ENCODE measurements at regions not wholly inside any gene's neighbourhood (a gene's known extent, or its start where the extent isn't known, plus 50 kb on each side); places are given as distances from the start of the nearest gene placed in this dataset.

DNA sequence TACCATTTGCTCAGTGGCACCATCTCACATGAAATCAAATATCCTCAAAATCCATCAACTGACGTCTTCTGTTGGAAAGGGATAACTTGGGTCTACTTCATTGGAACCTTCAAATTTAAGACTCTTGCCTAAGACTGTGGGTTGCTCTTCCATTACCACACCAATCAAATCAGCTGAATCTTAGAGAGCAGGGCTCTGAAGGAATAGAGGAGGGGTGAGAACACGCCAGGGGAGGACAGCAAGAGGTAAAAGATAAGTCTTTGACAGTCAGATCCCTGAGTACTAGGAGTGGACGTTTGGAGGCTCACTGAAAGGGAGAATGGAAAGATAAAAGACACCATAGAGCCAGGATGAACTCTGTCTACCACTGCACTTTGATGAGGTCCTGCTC lies 107.5 kb downstream of the CCDC71L start:
- no peak overlapping the region for H3K27ac ChIP-seq
- TF ChIP-seq ZFX (IDR thresholded peaks at IDR 0.05; ENCODE audit: borderline replicate concordance) = no peak
- TF ChIP-seq, protein P1, sequence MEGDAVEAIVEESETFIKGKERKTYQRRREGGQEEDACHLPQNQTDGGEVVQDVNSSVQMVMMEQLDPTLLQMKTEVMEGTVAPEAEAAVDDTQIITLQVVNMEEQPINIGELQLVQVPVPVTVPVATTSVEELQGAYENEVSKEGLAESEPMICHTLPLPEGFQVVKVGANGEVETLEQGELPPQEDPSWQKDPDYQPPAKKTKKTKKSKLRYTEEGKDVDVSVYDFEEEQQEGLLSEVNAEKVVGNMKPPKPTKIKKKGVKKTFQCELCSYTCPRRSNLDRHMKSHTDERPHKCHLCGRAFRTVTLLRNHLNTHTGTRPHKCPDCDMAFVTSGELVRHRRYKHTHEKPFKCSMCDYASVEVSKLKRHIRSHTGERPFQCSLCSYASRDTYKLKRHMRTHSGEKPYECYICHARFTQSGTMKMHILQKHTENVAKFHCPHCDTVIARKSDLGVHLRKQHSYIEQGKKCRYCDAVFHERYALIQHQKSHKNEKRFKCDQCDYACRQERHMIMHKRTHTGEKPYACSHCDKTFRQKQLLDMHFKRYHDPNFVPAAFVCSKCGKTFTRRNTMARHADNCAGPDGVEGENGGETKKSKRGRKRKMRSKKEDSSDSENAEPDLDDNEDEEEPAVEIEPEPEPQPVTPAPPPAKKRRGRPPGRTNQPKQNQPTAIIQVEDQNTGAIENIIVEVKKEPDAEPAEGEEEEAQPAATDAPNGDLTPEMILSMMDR (IDR thresholded peaks at IDR 0.05) = no peak

DNA sequence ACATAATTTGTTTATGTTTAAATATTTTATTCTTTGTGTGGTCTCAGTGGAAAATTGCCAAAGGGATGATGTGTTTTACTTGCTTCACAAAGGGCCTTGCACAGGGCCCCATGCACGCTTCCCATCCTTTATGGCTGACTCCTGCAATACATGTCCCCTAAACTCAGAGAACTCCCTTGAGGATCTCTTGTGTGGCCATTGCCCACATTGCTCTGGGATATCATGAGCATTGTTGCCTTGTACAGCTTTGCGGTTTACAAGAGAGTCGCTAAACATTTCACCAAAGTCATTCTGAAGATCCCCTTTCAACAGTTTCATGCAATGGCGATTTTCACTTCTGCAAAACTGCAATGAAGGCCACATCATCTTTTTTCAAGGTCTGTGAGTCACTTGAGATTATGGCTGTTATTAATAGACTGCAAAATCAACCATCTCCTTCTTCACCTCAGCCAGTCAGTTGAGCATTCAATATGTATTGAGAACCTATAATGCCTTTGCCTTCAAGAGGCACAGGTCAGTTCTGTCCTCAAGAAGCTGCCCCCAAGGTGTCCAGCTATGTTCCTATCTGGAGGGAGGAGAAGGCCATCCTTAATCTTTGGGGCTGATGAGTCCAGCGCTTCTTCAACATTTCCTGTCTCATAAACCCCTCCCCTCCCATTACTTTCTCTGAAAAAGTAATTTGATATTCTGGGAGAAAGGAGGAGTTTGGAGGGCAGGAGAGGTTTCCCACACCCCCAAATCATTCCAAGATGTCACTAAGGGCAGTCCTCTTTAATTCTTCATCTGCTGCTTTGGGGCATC lies 108.1 kb downstream of the CCDC71L start:
- H3K27ac ChIP-seq = no peak overlapping the region

DNA sequence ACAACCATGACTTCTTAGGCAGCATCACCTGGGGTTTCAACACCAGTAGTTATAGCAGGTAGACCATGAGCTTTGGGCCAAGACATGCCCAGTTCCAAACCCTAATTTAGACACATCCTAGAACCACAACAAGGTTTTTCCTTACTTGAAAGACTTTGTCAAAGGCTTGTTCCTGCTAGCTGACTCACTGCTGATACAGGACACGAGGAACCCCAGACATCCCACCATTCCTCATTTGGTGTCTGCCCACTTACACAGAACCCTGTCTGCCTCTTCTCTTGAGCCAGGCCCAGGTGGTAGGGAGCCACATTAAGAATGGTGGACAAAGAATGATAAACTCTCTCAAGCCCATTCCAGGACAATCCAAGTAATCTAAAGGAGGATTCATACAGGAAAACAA lies 109.0 kb downstream of the CCDC71L start:
- H3K27ac ChIP-seq = no peak overlapping the region
- TF ChIP-seq, protein P1 (IDR thresholded peaks at IDR 0.05) = no peak
- no peak for TF ChIP-seq ZFX (IDR thresholded peaks at IDR 0.05; ENCODE audit: borderline replicate concordance)

More for the DNA sequence above, 108.1 kb downstream of the CCDC71L start:
- TF ChIP-seq, protein P1 (IDR thresholded peaks at IDR 0.05) = no peak
- no peak for TF ChIP-seq ZFX (IDR thresholded peaks at IDR 0.05; ENCODE audit: borderline replicate concordance)

DNA sequence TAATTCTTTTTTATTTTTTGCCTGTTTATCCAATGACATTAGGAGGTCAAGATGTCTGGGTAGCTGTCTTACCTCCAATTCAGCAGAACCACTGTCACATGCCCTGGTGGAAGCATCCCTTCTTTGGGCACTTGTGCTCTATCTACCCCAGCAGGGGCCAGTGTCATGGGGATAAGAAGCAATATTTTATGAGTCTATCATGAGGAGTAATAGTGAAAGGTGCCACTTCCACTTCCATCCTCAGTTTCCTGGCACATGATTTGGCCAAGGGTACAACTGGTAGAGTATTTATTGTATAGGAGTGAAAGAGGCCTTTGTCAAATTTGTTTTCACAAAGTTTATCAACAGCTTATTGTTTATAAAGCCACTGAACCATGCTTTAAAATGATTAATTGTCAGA lies 112.5 kb downstream of the CCDC71L start:
- H3K27ac ChIP-seq = no peak overlapping the region
- no peak for TF ChIP-seq ZFX (IDR thresholded peaks at IDR 0.05; ENCODE audit: borderline replicate concordance)
- TF ChIP-seq, protein P1 (IDR thresholded peaks at IDR 0.05) = no peak

DNA sequence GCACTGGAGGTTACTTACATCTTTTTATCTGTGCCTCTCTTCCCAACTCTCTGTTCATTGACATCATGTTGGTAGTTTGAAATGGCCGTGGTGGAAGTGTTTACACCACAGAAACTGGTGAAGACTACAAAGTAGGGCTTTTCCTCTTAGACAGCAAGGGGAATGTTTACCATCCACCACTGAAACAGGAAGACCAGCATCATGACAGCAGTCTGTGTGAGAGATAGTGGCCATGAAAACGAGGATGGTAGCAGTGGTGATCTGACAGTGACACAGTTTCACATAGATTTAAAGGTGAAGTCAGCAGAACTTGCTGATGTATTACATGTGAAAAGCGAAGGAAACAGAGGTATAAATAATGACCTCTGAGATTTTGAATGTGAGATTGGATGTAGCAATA lies 115.7 kb downstream of the CCDC71L start:
- TF ChIP-seq, protein P1 (IDR thresholded peaks at IDR 0.05) = no peak
- TF ChIP-seq ZFX (IDR thresholded peaks at IDR 0.05; ENCODE audit: borderline replicate concordance) = no peak
- no peak overlapping the region for H3K27ac ChIP-seq

DNA sequence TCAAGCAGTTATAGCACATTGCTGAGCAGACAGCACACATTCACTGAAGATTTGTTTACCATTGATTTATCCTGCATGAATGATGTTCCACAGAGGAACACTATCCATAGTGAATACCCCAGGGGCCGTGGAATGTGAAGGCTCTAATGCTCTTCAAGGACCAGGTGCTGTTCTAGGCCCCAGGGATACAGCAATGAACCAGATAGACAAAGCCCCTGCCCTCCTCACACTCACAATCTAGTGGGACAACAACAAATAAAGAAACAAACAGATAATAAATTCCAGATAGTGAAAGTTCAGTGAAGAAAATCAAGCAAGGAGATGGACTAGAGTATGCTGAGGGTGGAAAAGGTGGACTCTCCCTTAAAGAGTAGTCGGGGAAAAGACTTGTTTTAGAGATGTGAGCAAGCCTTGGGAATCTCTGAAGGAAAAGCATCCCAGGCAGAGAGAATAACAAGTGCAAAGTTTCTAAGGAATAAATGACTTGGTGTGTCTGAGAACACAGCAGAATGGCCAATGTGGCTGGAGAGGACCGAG lies 117.7 kb downstream of the CCDC71L start:
- TF ChIP-seq, protein P1 (IDR thresholded peaks at IDR 0.05) = no peak
- no peak for TF ChIP-seq ZFX (IDR thresholded peaks at IDR 0.05; ENCODE audit: borderline replicate concordance)
- H3K27ac ChIP-seq = no peak overlapping the region

DNA sequence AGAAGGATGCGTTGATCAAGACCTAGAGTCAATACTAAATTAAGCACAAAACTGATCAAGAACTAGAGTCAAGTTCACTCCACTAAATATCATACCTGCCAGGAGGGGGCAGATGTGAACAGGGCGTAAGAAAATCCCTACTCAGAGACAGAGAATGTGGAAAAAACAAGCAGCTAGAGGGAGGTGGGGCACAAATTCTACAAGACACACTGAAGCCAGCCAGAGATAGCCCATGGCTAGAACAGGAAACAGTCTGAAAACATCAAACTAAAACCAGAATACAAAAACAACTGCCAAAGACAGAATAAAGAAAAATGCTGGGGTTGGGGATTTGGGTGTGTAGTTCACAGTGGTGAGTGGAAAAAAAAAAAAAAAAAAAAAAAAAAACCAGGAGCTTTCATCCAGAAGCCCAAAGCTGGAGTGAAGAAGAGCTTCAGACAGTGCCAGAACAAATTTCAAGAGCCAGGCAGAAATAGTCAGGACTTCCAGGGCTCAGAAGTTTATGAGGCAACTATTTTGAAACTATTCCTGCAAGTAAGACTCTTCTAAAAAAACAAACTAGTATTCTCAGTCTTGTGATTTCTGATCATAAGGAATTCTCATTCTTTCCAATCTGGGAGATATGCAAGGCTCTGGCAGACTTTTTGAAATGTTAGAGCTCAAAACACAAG lies 118.3 kb downstream of the CCDC71L start:
- no peak overlapping the region for H3K27ac ChIP-seq
- no peak for TF ChIP-seq ZFX (IDR thresholded peaks at IDR 0.05; ENCODE audit: borderline replicate concordance)
- TF ChIP-seq, protein P1 (IDR thresholded peaks at IDR 0.05) = peak; percentile 69

Measured in 22Rv1 (cell line).